ENCODE measurements at regions not wholly inside any gene's neighbourhood (a gene's known extent, or its start where the extent isn't known, plus 50 kb on each side); places are given as distances from the start of the nearest gene placed in this dataset.

- intact Hi-C loops (cut with DNase I, micrococcal nuclease): no loop called here
- POLR2A ChIA-PET: no interaction called here
- Mint-ChIP-seq H3K36me3 (ENCODE audit: low read depth) (no peaks in the 10 kb centered on the region), H3K27ac (no peak overlapping the region), H3K4me3 (no peak overlapping the region), H3K27me3 (no peaks in the 10 kb centered on the region), H3K4me1 (ENCODE audit: low read depth) (no peaks in the 10 kb centered on the region), H3K9me3 (peaks cover 10% of the 10 kb centered on the region)
- TF ChIP-seq CTCF (IDR thresholded peaks at IDR 0.05): no peak
- no peak overlapping the region for H3K4me3 ChIP-seq (ENCODE audit: low read length)
- H3K36me3 ChIP-seq (ENCODE audit: insufficient read depth, low read length): no peaks in the 10 kb centered on the region
- ATAC-seq (ENCODE audit: poor library complexity) (no peak), DNase-seq (no peak)
- H3K9me3 ChIP-seq (ENCODE audit: control insufficient read depth in 1 of 2, insufficient read depth in 1 of 2, low read length in 2 of 2): no peaks in the 10 kb centered on the region
- no peak overlapping the region for H3K27ac ChIP-seq (ENCODE audit: low read depth in 1 of 2, low read length in 2 of 2)
- H3K4me1 ChIP-seq (ENCODE audit: insufficient read depth, low read length): no peaks in the 10 kb centered on the region
- no peaks in the 10 kb centered on the region for H3K27me3 ChIP-seq (ENCODE audit: control insufficient read depth in 1 of 2, insufficient read depth in 2 of 2, low read length in 2 of 2)
- CTCF ChIA-PET: no interaction called here
These were observed 145.8 kb upstream of the TSHZ2 start for GRCh38 chr20:52826321-52826720.

GRCh38 chr20:52824494-52825216, 147.5 kb upstream of the TSHZ2 start:
- TF ChIP-seq CTCF (IDR thresholded peaks at IDR 0.05): no peak
- intact Hi-C loops (cut with DNase I, micrococcal nuclease): no loop called here
- Mint-ChIP-seq H3K27ac (no peak overlapping the region), H3K27me3 (no peaks in the 10 kb centered on the region), H3K4me1 (ENCODE audit: low read depth) (no peaks in the 10 kb centered on the region), H3K4me3 (no peak overlapping the region), H3K9me3 (peaks cover 6% of the 10 kb centered on the region), H3K36me3 (ENCODE audit: low read depth) (no peaks in the 10 kb centered on the region)
- Histone ChIP-seq H3K27me3 (ENCODE audit: control insufficient read depth in 1 of 2, insufficient read depth in 2 of 2, low read length in 2 of 2) (no peaks in the 10 kb centered on the region), H3K36me3 (ENCODE audit: insufficient read depth, low read length) (no peaks in the 10 kb centered on the region), H3K9me3 (ENCODE audit: control insufficient read depth in 1 of 2, insufficient read depth in 1 of 2, low read length in 2 of 2) (no peaks in the 10 kb centered on the region), H3K4me3 (ENCODE audit: low read length) (no peak overlapping the region), H3K4me1 (ENCODE audit: insufficient read depth, low read length) (no peaks in the 10 kb centered on the region), H3K27ac (ENCODE audit: low read depth in 1 of 2, low read length in 2 of 2) (no peak overlapping the region)
- ChIA-PET CTCF (no interaction called here), POLR2A (interaction anchor here (0.8 kb wide), 1 partner anchor 151 kb away, joined by 3 read pairs; no protein-coding TSS in a partner anchor)
- peak in 1 of 14 experiments; percentile 13 for DNase-seq
- no peak for ATAC-seq (ENCODE audit: poor library complexity)

GRCh38 chr20:52823303-52823702, 148.9 kb upstream of the TSHZ2 start:
- ATAC-seq (ENCODE audit: poor library complexity) (no peak), DNase-seq (no peak)
- no peak overlapping the region for H3K4me3 ChIP-seq (ENCODE audit: low read length)
- intact Hi-C loops (cut with DNase I, micrococcal nuclease): no loop called here
- Mint-ChIP-seq H3K27ac (no peak overlapping the region), H3K4me3 (no peak overlapping the region), H3K27me3 (peaks cover 5% of the 10 kb centered on the region), H3K9me3 (peaks cover 3% of the 10 kb centered on the region), H3K36me3 (ENCODE audit: low read depth) (no peaks in the 10 kb centered on the region), H3K4me1 (ENCODE audit: low read depth) (no peaks in the 10 kb centered on the region)
- CTCF ChIA-PET: no interaction called here
- H3K4me1 ChIP-seq (ENCODE audit: insufficient read depth, low read length): no peaks in the 10 kb centered on the region
- POLR2A ChIA-PET: no interaction called here
- no peak overlapping the region for H3K27ac ChIP-seq (ENCODE audit: low read depth in 1 of 2, low read length in 2 of 2)
- no peaks in the 10 kb centered on the region for H3K36me3 ChIP-seq (ENCODE audit: insufficient read depth, low read length)
- no peaks in the 10 kb centered on the region for H3K9me3 ChIP-seq (ENCODE audit: control insufficient read depth in 1 of 2, insufficient read depth in 1 of 2, low read length in 2 of 2)
- TF ChIP-seq CTCF (IDR thresholded peaks at IDR 0.05): no peak
- no peaks in the 10 kb centered on the region for H3K27me3 ChIP-seq (ENCODE audit: control insufficient read depth in 1 of 2, insufficient read depth in 2 of 2, low read length in 2 of 2)
